ENCODE measurements at regions not wholly inside any gene's neighbourhood (a gene's known extent, or its start where the extent isn't known, plus 50 kb on each side); places are given as distances from the start of the nearest gene placed in this dataset.

DNA sequence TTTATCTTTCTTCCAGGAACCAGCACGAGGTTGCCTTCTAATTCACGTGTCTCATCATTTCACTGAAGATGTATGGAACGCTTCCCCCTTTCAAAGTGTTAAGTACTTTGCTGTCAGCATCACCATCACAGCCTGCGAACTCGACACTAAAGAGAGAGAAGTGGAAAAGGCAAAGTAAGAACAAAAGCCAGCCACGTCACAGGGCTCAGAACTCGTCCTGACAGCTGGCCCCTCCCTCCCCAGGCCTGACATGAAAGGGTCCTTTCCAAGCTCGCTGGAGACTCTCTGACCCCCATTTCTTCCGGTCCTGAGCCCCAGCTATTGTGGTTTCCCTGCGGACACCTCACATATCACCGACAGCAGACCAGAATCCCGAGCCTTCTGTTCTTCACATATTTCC, 177.8 kb upstream of the NTM start:
- no peak for DNase-seq (ENCODE audit: low spot score)

GRCh38 chr11:131193031-131193501, 177.3 kb upstream of the NTM start:
- no peak for DNase-seq (ENCODE audit: low spot score)

DNA sequence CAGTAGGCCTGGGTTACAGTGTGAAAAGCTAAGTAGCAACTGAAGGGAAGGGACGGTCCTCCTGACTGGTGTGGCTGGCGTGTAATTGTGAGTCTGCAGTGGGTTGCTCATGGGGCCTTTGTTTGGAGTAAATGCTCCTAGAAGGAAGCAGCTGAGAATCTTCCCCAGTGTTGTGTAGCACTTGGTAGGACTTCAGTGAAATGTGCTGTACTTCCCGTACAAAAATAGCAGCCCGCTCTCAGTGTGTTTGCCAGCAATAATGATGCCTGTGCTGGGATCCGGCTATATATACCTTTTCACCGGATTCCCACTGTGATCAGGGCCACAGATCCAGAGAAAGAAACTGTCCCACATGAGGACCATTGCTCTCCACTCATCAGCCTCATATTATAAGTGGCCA, 175.7 kb upstream of the NTM start:
- no peak for DNase-seq (ENCODE audit: low spot score)

DNA sequence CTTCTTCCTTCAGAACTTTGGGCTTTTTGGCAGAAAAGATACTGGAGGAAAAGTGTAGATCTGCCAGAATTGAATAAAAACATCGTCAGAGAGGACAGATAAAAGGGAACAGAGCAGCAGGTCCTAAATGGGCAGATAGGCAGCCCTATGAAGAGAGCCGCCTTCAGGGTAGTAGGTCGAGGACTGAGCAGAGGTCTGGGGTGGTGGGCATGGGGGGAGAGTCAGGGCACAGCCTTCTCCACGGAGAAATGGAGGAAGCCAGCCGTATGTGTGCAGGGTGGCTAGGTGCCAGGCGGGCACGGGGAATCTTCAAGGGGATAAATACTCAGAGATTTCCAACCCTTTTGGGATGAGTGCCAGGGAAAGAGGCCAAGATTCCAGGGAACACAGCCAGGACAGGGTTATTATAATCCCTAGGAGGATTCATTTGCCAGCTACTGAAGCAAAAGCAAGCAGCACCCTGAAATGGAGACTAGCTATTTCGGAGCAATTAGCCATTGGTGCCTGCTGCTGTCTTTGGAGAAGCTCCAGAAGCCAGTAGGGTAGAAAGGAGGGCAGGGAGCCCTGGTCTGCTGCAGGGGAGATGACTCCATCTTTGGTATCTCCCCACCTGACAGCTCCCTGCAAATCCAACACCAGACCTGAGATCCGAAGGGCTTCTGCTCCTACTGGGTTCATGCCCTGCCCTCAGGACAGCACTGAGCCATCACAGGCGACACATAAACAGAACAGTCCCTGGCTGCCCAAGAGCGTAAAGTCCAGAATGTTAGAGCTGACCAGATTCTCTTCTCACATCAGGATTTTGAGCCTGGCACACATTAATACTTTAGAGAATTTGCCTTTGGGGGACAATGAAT, 174.5 kb upstream of the NTM start:
- DNase-seq (ENCODE audit: low spot score): peak; percentile 31

DNA sequence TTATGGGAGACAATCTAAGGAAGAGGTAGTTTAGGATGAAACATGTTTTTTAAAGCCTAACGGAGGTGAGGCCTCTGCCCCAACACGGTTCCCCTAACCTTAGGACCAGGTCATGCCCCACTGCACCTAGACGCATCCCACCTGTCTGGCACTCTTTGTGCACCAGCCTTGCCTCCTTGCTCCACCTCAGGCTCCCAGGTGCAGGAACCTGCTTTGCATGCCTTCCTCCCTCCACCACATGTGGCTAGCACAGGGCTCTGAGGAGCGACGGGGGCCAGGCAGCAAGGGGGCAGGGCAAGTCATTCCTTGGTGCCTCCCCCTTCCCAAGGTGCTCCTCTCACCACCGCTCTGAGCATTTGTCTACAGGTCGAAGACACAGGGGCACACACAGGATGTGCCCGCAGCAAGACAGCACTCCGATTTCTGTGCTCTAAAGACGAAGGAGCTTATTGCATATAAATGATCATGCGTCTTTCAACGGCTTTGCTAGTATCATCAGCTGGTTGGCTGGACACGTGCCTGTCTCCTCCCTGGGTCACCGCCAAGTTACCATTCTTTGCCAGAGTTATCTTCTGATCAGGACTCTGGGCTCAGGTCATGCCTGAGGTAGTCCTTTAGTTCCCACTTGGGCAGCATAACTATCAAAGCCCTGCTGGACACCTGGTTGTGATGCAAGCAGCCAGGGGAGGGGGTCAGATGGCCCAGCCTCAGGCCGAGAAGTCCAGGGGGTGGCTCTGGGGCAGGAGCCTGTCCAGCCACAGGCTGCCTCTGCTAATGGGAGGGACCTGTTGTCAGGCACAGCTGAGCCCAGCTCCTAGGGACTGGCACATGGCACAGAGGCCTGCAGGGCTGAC, 172.0 kb upstream of the NTM start:
- no peak for DNase-seq (ENCODE audit: low spot score)

DNA sequence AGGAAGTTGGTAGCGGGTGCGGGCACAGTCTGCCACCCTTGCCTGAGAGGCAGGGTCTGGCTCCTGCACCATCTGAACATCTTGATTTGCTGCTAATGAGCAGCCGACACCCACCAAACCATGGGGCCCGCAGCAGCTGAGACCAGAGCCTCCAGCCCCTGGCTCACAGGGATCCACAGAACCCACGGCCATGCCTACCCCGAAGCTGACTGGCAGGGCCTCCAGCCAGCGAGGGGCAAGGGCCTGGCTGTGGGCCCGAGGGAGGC, 171.5 kb upstream of the NTM start:
- no peak for DNase-seq (ENCODE audit: low spot score)

DNA sequence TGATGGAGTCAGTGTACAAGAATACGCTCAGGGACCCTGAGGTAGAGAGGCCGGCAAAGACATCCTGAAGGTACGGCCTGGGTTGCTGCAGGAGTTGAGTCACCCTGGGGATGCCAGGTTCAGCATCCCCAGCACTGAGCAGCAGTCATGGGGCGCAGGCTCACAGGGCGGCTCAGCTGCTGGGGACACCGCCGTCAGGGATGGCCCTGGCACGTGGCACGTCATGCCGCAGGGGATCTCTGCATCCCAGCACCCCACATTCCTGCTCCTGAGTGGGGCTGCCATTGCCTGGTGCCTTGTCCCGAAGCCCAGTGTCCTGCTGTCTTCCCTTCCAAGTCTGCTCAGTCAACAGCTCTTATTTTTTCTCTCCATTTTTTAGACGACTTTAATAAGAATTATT, 168.7 kb upstream of the NTM start:
- DNase-seq (ENCODE audit: low spot score): no peak

GRCh38 chr11:131203040-131203439, 167.4 kb upstream of the NTM start:
- no peak for DNase-seq (ENCODE audit: low spot score)

DNA sequence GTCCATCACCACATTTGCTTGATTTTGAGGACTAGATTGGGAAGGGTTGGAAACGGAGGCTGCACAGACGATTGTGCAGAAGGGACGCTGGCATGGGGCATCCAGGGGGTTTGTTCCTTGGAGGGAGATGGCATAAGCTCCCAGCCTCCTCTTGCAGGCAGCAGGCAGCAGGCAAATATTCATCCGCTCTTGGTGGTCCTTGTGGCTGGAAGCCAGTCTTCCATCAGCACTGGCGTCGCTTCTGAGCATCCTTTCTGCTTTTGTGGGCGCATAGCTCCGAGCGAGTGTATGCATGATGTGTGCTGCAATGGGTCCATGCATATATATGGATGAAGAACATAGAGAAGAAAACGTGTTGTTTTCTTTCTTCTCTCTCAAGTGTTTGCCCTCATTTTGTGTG, 166.1 kb upstream of the NTM start:
- DNase-seq (ENCODE audit: low spot score): no peak

- DNase-seq (ENCODE audit: low spot score): no peak
Measured at GRCh38 chr11:131204765-131205380, 165.5 kb upstream of the NTM start.

GRCh38 chr11:131206671-131207070, 163.7 kb upstream of the NTM start:
- DNase-seq (ENCODE audit: low spot score): no peak

DNA sequence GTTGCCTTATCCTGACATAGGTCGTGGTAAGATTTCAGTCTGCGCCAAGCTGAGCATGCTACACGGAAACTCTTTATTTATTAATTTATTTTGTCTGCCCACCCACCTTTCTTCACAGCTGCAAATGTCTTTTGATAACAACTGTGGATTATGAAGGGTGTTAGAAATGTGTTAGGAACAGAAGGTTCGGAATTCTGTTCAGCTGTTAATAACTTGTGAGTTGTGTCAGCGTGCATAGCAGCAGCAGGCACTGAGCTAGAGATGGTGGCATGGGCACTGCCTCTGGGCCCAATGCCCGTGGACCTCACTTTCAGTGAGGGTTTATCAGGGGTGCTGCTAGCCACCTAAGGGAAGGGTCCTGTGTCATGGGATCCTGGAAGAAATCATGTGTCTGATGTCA, 162.5 kb upstream of the NTM start:
- peak; percentile 19 for DNase-seq (ENCODE audit: low spot score)

DNA sequence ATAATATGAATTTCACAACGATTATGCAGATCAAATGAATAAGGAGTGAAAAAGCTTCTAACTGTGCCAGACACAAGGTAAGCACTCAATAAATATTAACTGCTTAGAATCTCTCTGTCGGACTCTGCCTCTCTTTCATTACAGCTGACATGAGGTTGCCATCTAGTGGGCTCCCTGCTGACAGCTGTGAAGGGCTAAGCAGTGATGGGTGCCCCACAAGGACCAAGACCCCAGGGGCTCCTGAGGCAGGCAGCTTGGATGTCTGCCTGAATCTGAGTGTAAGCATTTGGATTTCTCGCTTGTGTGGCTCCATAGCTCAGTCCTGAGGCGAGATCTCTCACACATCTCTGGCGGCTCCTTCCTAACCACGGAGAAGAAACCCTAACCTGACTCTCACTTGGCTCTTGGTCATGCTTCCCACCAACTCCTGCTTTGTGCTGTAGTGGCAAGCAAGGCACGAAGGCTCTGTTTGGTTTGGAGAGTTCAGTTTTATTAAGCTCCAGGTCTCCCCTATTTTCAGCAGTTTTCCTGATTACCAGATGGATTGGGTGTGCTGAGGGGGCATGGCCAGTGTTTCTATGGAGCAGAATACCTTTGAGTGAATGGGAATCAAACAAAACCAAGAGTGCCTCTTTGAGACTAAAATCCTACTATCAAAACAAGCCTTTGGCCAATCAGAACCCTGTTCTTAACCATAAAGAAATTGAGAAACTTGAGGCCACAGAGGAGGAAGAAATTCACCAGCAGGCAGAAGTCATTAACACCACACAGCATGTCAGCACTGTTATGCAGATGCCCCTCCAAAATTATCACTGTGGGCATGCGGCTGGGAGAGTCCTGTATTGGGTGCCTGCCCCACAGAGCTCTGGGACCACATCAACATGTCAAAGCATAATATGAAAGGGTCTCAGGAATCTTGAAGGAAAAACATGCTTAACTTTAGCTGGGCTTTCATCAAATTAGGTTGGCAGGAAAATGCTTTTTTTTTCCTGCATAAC, 152.8 kb upstream of the NTM start:
- peak; percentile 13 for DNase-seq (ENCODE audit: low spot score)

DNA sequence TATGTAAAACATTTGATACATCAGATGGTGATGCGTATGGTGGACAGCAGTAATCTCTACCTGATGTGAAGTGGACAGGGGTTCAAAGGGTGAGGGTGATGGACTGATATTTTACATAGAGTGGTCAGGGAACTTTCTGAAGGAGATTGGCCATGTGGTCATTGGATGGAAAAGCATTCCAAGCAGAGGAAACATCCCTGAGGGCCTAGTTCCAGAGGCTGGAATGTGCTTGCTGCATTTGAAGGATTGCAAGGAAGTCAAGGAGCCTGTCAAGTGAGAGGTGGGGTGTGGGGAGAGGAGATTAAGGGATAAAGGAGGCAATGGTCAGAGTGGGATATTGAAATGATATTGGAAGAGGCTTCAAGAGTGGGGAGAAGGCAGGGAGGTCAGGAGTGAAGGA, 151.9 kb upstream of the NTM start:
- no peak for DNase-seq (ENCODE audit: low spot score)

- no peak for DNase-seq (ENCODE audit: low spot score)
Measured at GRCh38 chr11:131219646-131220045, 150.8 kb upstream of the NTM start.

- DNase-seq (ENCODE audit: low spot score): no peak
Measured at GRCh38 chr11:131223198-131223991, 147.0 kb upstream of the NTM start.

- DNase-seq (ENCODE audit: low spot score): no peak
Measured at GRCh38 chr11:131228378-131228777, 142.0 kb upstream of the NTM start.

DNA sequence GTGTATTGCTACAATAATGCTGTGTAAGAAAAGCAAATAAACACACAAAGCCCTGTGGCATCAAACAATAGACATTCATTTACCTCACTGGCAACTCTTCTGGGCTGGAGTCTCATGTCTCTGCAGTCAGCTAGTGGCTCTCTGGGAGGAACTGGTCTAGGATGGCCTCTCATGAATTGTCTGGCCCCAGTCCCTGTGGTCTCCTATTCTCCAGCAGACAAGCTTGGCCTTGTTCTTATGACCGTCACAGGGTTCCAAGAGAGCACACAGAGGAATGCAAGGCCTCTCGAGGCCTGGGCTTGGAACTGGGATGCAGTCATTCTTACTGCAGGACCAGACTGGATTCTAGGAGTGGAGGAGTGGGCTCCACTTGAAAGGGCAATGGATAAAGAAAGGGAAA, 141.2 kb upstream of the NTM start:
- peak; percentile 18 for DNase-seq (ENCODE audit: low spot score)

DNA sequence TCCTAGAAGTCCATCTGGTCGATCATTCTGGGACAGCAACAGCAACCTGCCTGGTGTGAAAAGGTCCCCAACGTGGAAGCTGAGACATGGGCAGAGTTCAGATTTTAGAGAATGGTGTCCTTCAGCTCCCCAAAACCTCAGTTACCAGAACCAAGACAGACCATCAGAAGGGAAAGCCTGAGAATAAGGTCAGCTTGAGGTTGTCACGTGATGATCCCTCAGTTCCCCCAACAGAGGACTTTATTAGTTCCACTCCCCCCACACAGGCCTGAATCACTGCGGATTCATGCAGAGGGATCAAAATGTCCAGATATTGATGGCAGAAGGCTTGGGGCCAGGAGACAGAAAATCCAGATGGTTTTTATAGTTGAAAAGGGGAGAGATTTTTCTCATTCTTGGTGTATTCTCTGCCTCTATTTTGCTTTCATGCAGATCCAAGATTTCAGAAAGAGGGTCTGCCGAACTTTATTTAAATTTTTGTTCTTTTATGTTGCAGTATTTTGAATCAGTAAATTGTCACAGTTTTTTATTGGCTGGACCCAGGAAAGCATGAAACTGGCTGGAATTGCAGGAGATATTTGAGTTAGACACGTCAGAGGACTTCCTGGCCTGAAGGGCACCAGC, 139.0 kb upstream of the NTM start:
- no peak for DNase-seq (ENCODE audit: low spot score)

GRCh38 chr11:131232261-131232660, 138.2 kb upstream of the NTM start:
- DNase-seq (ENCODE audit: low spot score): no peak
